ENCODE measurements at regions not wholly inside any gene's neighbourhood (a gene's known extent, or its start where the extent isn't known, plus 50 kb on each side); places are given as distances from the start of the nearest gene placed in this dataset.
"Not testable (repeated sequence)": the region's sequence is repeated elsewhere in the genome, so short reads cannot be mapped to it uniquely, and the experiment has no call there.

DNA sequence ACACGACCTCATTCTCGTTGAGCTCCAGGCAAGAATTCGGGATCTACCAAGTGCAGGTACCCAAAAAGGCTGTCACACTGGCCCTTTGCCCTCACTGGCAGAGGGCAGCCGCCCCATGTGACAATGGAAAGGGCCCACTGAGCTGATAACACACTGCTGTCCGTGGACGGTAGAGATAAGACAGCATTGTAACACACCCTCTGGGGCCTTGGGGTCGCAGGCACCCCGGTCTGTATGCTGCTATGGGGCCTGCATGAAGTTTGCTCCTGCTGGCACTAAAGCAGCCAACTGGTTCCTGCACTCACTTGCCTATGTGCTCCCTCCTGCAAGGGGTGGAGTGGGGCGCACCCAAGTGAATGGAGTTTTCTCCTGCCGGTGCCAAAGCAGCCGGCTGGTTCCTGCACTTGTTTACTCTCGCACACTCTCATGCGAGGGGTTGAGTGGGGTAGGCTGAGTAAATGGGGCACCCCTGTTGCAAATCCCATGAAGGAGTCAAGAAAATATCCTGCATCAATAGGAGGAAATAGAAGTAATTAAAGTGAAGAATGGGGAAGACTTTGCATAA lies 477.9 kb downstream of the ATP23 start:
- H3K27ac ChIP-seq, result no peak overlapping the region
- TF ChIP-seq, protein P1, sequence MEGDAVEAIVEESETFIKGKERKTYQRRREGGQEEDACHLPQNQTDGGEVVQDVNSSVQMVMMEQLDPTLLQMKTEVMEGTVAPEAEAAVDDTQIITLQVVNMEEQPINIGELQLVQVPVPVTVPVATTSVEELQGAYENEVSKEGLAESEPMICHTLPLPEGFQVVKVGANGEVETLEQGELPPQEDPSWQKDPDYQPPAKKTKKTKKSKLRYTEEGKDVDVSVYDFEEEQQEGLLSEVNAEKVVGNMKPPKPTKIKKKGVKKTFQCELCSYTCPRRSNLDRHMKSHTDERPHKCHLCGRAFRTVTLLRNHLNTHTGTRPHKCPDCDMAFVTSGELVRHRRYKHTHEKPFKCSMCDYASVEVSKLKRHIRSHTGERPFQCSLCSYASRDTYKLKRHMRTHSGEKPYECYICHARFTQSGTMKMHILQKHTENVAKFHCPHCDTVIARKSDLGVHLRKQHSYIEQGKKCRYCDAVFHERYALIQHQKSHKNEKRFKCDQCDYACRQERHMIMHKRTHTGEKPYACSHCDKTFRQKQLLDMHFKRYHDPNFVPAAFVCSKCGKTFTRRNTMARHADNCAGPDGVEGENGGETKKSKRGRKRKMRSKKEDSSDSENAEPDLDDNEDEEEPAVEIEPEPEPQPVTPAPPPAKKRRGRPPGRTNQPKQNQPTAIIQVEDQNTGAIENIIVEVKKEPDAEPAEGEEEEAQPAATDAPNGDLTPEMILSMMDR (IDR thresholded peaks at IDR 0.05), result no peak
- TF ChIP-seq ZFX (IDR thresholded peaks at IDR 0.05; ENCODE audit: borderline replicate concordance), result no peak

DNA sequence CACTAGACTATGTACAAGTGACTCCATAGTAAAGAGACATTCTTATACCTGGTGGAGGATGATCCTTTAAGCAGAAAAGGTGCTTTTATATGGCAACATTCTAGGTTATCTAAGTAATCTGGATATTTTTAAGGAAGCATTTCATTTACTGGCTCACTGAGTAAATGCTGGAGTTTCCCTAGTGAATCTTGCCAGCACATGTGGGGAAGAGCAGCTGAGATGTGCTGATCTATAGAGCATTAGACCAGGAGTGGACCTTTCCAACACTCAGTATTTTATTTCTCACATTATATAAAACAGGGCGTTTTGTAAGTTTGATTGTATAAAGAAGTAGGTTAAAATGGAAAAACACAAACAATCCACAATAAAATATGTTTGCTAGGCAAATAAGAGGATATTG lies 478.5 kb downstream of the ATP23 start:
- no peak overlapping the region for H3K27ac ChIP-seq
- no peak for TF ChIP-seq ZFX (IDR thresholded peaks at IDR 0.05; ENCODE audit: borderline replicate concordance)

DNA sequence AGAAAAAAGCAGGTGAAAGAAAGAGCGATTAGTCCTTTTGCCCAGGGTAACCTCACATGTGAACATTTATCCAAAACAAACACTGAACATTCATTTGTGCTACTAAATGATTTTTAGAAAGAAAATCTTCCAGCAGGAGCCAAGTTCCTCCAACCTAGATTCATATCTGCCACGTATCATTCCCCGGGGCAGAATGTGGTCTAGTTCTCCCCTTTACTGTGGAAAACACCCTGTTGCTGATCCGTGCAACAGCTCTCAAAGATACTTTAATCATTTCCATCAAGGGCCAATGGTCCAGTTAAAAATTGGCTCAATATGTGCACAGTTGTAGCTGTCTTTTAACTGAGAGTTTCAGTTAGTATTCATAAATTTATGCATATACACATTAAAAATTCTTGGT lies 479.1 kb downstream of the ATP23 start:
- no peak overlapping the region for H3K27ac ChIP-seq
- TF ChIP-seq, protein P1 (IDR thresholded peaks at IDR 0.05), result no peak
- no peak for TF ChIP-seq ZFX (IDR thresholded peaks at IDR 0.05; ENCODE audit: borderline replicate concordance)

DNA sequence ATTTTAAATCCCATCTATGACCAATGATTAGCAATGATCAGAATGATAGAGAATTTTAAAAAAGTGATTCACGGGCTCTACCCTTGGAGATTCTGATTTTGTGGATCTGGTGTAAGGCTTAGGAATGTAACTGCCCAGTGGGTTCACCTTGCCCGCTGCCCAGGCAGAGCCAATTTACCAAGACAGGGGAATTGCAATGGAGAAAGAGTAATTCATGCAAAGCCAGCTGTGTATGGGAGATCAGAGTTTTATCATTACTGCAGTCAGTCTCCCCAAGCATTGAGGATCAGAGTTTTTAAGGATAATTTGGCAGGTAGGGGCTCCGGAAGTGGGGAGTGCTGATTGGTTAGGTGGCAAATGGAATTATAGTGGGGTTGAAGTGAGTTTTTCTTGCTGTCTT lies 480.6 kb downstream of the ATP23 start:
- no peak overlapping the region for H3K27ac ChIP-seq
- no peak for TF ChIP-seq ZFX (IDR thresholded peaks at IDR 0.05; ENCODE audit: borderline replicate concordance)

DNA sequence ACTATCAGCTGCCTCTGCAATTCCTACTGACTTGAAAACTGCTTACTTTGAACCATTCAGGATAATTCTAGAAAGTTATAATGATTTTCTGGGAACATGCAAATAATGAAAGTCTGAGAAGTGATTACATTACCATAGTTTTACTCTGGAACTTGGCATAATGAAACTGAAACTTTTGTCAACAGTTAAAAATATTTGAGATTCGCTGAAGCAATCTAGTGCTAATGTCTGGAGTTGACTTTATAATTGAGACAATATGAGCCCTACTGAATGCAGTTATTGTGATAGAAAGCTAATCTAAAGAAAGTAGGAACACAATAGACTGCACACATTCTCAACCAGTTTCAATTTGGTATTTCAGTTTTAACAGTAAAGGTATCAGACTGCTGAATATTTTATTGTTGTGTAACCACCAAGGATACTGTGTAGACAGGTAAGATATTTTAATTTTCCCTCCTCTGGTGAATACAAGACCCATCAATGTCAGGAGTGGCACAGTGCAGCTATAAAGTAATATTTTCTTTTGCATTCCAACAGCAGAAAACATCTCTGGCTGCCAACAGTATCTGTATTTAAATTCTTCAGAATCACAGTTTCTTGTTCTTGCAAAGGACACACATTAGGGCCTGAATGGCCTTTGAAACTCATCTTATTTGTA lies 483.5 kb downstream of the ATP23 start:
- no peak overlapping the region for H3K27ac ChIP-seq
- TF ChIP-seq, protein P1 (IDR thresholded peaks at IDR 0.05), result no peak
- TF ChIP-seq ZFX (IDR thresholded peaks at IDR 0.05; ENCODE audit: borderline replicate concordance), result no peak

DNA sequence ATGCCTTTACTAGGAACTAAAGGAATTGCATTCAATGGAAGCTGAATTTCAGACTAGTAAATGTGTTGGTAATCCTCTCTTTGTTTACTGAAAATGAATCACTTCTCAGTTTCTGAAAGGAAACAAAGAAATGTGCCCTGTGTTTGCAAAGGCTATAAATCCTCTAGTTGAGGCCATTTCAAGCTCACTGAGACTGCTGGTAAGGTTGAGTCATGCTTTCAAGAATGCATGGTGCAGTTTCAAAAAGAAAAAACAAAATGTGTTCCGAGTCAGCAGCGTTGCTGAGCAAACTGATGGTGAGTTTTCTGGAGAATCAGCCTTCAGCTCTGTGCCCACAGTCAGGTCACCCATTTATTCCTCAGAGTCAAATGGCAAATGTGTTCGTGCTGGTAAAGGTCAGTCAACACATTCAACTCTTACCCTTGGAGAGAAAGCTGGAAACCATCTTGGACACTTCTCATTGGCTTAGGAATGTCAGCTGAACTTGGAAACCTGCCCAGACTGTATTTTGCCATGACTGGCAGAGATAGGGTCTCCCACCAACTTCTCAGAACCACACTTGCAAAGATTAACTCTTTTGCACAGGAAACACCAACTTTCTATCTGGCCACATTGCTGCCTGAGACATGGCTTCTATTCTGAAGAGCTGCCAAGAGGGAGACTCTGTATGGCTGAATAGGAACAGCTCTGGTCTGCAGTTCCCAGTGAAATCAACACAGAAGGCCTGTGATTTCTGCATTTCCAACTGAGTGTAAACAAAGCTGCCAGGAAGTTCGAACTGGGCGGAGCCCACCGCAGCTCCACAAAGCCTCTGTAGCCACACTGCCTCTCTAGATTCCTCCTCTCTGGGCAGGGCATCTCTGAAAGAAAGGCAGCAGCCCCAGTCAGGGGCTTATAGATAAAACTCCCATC lies 484.4 kb downstream of the ATP23 start:
- TF ChIP-seq, protein P1 (IDR thresholded peaks at IDR 0.05), result no peak
- no peak for TF ChIP-seq ZFX (IDR thresholded peaks at IDR 0.05; ENCODE audit: borderline replicate concordance)
- H3K27ac ChIP-seq, result no peak overlapping the region

DNA sequence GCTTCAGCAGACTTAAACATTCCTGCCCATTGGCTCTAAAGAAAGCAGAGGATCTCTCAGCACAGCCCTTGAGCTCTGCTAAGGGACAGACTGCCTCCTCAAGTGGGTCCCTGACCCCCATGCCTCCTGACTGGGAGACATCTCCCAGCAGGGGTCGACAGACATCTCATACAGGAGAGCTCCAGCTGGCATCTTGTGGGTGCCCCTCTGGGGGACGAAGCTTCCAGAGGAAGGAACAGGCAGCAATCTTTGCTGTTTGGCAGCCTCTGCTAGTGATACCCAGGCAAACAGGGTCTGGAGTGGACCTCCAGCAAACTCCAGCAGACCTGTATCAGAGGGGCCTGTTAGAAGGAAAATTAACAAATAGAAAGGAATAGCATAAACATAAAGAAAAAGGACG lies 485.1 kb downstream of the ATP23 start:
- H3K27ac ChIP-seq, result not testable (repeated sequence)

DNA sequence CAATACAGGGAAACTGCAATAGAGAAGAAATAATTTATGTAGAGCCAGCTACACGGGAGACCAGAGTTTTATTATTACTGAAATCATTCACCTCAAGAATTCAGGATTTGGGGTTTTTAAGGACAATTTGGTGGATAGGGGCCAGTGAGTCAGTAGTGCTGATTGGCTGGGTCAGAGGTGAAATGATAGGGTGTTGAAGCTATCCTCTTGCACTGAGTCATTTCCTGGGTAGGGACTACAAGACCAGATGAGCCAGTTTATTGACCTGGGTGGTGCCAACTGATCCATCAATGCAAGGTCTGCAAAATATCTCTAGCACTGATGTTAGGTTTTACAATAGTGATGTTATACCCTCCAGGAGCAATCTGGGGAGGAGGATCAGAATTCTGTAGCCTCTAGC lies 486.3 kb downstream of the LRIG3 start:
- no peak for TF ChIP-seq ZFX (IDR thresholded peaks at IDR 0.05; ENCODE audit: borderline replicate concordance)
- no peak overlapping the region for H3K27ac ChIP-seq

DNA sequence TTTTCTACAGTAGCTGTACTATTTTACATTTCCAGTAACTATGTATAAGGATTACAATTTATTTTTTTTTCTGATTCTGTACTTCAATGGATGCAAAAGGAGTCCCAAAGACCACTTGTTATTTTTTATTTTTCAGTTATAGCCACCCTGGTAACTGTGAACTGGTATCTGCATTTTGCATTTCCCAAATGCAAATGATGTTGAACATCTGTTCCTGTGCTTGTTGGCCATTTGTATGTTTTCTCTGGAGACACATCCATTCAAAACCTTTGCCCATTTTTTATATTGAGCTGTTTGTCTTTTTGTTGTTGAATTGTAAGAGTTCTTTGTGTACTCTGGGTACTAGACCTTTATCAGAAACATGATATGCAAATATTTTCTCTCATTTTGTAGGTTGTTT lies 485.6 kb downstream of the LRIG3 start:
- H3K27ac ChIP-seq, result no peak overlapping the region
- TF ChIP-seq ZFX (IDR thresholded peaks at IDR 0.05; ENCODE audit: borderline replicate concordance), result no peak
- TF ChIP-seq, protein P1 (IDR thresholded peaks at IDR 0.05), result no peak
